NOMO-1 treated with dmso at 0.1 percent for 144 hours (cell line): ENCODE measurements at regions not wholly inside any gene's neighbourhood (a gene's known extent, or its start where the extent isn't known, plus 50 kb on each side); places are given as distances from the start of the nearest gene placed in this dataset.

Experiments
- DNase-seq: peaks from one replicate; lab custom pipeline; 2025; ENCODE audit not compliant: unreplicated experiment; lab: John Stamatoyannopoulos, UW

GRCh38 chr2:225735844-225736243 is 336.3 kb downstream of the NYAP2 start:
- DNase-seq: no peak

GRCh38 chr2:225725726-225726125 is 326.2 kb downstream of the NYAP2 start:
- DNase-seq: no peak
